Mesenchymal stem cell (in vitro differentiated cells and primary cell): ENCODE measurements at regions not wholly inside any gene's neighbourhood (a gene's known extent, or its start where the extent isn't known, plus 50 kb on each side); places are given as distances from the start of the nearest gene placed in this dataset.

Source experiments
- DNase-seq: peaks from one replicate; pipeline ENCODE4 v3.0.0-alpha.2; 2013
- H2AFZ ChIP-seq: one replicate; pipeline ENCODE4 v1.6.1; 2013; ENCODE audit warnings: low read depth, mild to moderate bottlenecking, control low read depth, inconsistent platforms, low read length, moderate library complexity
- H2AK5ac ChIP-seq: 2 replicates; pipeline ENCODE4 v1.6.1; 2013; ENCODE audit warnings: low read length, moderate library complexity, mild to moderate bottlenecking, inconsistent platforms; ENCODE audit not compliant: severe bottlenecking
- H2BK120ac ChIP-seq: one replicate; pipeline ENCODE4 v1.6.1; 2013; ENCODE audit warnings: low read depth, mild to moderate bottlenecking, inconsistent platforms, low read length, moderate library complexity
- H2BK12ac ChIP-seq, 2 experiments: one replicate each; pipeline ENCODE4 v1.6.1; 2013; ENCODE audit warnings: inconsistent platforms in 2 of 2, low read length in 2 of 2, mild to moderate bottlenecking in 2 of 2, moderate library complexity in 2 of 2, control low read depth in 1 of 2
- H2BK15ac ChIP-seq: one replicate; pipeline ENCODE4 v1.6.1; 2013; ENCODE audit warnings: mild to moderate bottlenecking, low read depth, inconsistent platforms; ENCODE audit not compliant: poor library complexity, severe bottlenecking
- H2BK5ac ChIP-seq: 2 replicates; pipeline ENCODE4 v1.6.1; 2013; ENCODE audit warnings: low read depth, mild to moderate bottlenecking, low read length, control low read depth, inconsistent platforms; ENCODE audit not compliant: poor library complexity, severe bottlenecking
- H3K14ac ChIP-seq, 2 experiments: one replicate each; pipeline ENCODE4 v1.6.1; 2013; ENCODE audit warnings: inconsistent platforms in 2 of 2, low read length in 2 of 2, control low read depth in 1 of 2, mild to moderate bottlenecking in 1 of 2, moderate library complexity in 1 of 2
- H3K18ac ChIP-seq, 2 experiments: one replicate each; pipeline ENCODE4 v1.6.1; 2013; ENCODE audit warnings: inconsistent platforms in 2 of 2, low read length in 2 of 2, control low read depth in 1 of 2, low read depth in 1 of 2, mild to moderate bottlenecking in 1 of 2
- H3K23ac ChIP-seq, 2 experiments: one replicate each; pipeline ENCODE4 v1.6.1; 2013; ENCODE audit warnings: inconsistent platforms in 2 of 2, low read length in 2 of 2, mild to moderate bottlenecking in 2 of 2, moderate library complexity in 2 of 2, control low read depth in 1 of 2
- H3K27ac ChIP-seq: 2 replicates; pipeline ENCODE4 v1.5.1; 2013; ENCODE audit warnings: mild to moderate bottlenecking, moderate library complexity, low read length, control low read depth, inconsistent platforms; ENCODE audit not compliant: poor library complexity, severe bottlenecking
- H3K27me3 ChIP-seq, 2 experiments: 2 replicates each; pipeline versions ENCODE4 v1.6.1 to v1.7.0; 2013; ENCODE audit warnings: low read length in 2 of 2, mild to moderate bottlenecking in 2 of 2, moderate library complexity in 2 of 2, control low read depth in 1 of 2, inconsistent platforms in 1 of 2; ENCODE audit not compliant: control insufficient read depth in 1 of 2, insufficient read depth in 1 of 2
- H3K36me3 ChIP-seq, 2 experiments: 2 replicates each; pipeline versions ENCODE4 v1.6.1 to v1.7.0; 2013; ENCODE audit warnings: low read length in 2 of 2, control low read depth in 1 of 2, inconsistent platforms in 1 of 2, low read depth in 1 of 2, mild to moderate bottlenecking in 1 of 2; ENCODE audit not compliant: insufficient read depth in 2 of 2, control insufficient read depth in 1 of 2
- H3K4ac ChIP-seq, 2 experiments: one replicate each; pipeline ENCODE4 v1.6.1; 2013; ENCODE audit warnings: inconsistent platforms in 2 of 2, low read length in 2 of 2, mild to moderate bottlenecking in 2 of 2, moderate library complexity in 2 of 2, control low read depth in 1 of 2, low read depth in 1 of 2
- H3K4me1 ChIP-seq: 2 replicates; pipeline ENCODE4 v1.6.1; 2013; ENCODE audit warnings: low read depth, low read length, control low read depth; ENCODE audit not compliant: control insufficient read depth, insufficient read depth
- H3K4me2 ChIP-seq: 2 replicates; pipeline ENCODE4 v1.6.1; 2013; ENCODE audit warnings: low read length, mild to moderate bottlenecking, inconsistent platforms; ENCODE audit not compliant: poor library complexity, severe bottlenecking
- H3K4me3 ChIP-seq, 2 experiments: 2 replicates each; pipeline versions ENCODE4 v1.5.1 to v1.7.0; 2013; ENCODE audit warnings: low read length in 2 of 2, mild to moderate bottlenecking in 2 of 2, control low read depth in 1 of 2, low read depth in 1 of 2; ENCODE audit not compliant: insufficient read depth in 1 of 2
- H3K79me1 ChIP-seq: replicated peaks from 2 replicates; pipeline ENCODE4 v1.6.1; 2013; ENCODE audit warnings: mild to moderate bottlenecking, control low read depth, low read length, inconsistent platforms; ENCODE audit not compliant: poor library complexity, severe bottlenecking
- H3K9ac ChIP-seq: 2 replicates; pipeline ENCODE4 v1.7.0; 2013; ENCODE audit warnings: mild to moderate bottlenecking, low read length, moderate library complexity
- H3K9me3 ChIP-seq: 2 replicates; pipeline ENCODE4 v1.7.0; 2013; ENCODE audit warnings: mild to moderate bottlenecking, low read length; ENCODE audit not compliant: control insufficient read depth
- H4K8ac ChIP-seq: one replicate; pipeline ENCODE4 v1.6.1; 2013; ENCODE audit warnings: inconsistent platforms, mild to moderate bottlenecking, low read length, moderate library complexity
- H4K91ac ChIP-seq: one replicate; pipeline ENCODE4 v1.6.1; 2013; ENCODE audit warnings: mild to moderate bottlenecking, low read length, inconsistent platforms
- WGBS: methylation state at CpG from one replicate; pipeline ENCODE4 v1.1.7; 2013; ENCODE audit warnings: mixed read lengths; 5-methylcytosine and 5-hydroxymethylcytosine counted together

- Histone ChIP-seq H3K4me2 (no peak overlapping the region), H3K18ac (no peak overlapping the region), H2BK12ac (no peak overlapping the region), H2BK5ac (no peak overlapping the region), H3K9ac (no peak overlapping the region), H2AFZ (no peak overlapping the region), H2BK15ac (no peak overlapping the region), H3K4me3 (no peak overlapping the region), H2BK120ac (no peak overlapping the region), H3K9me3 (peaks cover 3% of the 10 kb centered on the region), H3K4me1 (no peaks in the 10 kb centered on the region), H3K27ac (no peak overlapping the region), H2AK5ac (no peak overlapping the region), H3K4ac (no peak overlapping the region), H3K14ac (no peak overlapping the region), H4K8ac (no peak overlapping the region), H3K23ac (no peak overlapping the region), H3K27me3 (no peaks in the 10 kb centered on the region), H4K91ac (no peak overlapping the region), H3K36me3 (no peaks in the 10 kb centered on the region), H3K79me1 (no peaks in the 10 kb centered on the region)
- DNase-seq: no peak
- 100% methylated on average over 1 of the region's 4 CpGs for WGBS
Measured at GRCh38 chr10:121135512-121135911, 284.4 kb downstream of the WDR11 start.

GRCh38 chr10:121137533-121137932 lies 286.4 kb downstream of the WDR11 start:
- Histone ChIP-seq H3K14ac (no peak overlapping the region), H2BK15ac (no peak overlapping the region), H3K4me2 (no peak overlapping the region), H3K4me3 (no peak overlapping the region), H3K27me3 (no peaks in the 10 kb centered on the region), H3K23ac (no peak overlapping the region), H3K9ac (no peak overlapping the region), H4K91ac (no peak overlapping the region), H3K4me1 (no peaks in the 10 kb centered on the region), H3K18ac (no peak overlapping the region), H4K8ac (no peak overlapping the region), H3K79me1 (no peaks in the 10 kb centered on the region), H3K4ac (no peak overlapping the region), H2BK120ac (no peak overlapping the region), H3K9me3 (peaks cover 3% of the 10 kb centered on the region), H3K27ac (no peak overlapping the region), H2BK12ac (no peak overlapping the region), H2AK5ac (no peak overlapping the region), H2AFZ (no peak overlapping the region), H3K36me3 (no peaks in the 10 kb centered on the region), H2BK5ac (no peak overlapping the region)
- DNase-seq: no peak
- 100% methylated on average over 1 of the region's 1 CpG for WGBS

DNA sequence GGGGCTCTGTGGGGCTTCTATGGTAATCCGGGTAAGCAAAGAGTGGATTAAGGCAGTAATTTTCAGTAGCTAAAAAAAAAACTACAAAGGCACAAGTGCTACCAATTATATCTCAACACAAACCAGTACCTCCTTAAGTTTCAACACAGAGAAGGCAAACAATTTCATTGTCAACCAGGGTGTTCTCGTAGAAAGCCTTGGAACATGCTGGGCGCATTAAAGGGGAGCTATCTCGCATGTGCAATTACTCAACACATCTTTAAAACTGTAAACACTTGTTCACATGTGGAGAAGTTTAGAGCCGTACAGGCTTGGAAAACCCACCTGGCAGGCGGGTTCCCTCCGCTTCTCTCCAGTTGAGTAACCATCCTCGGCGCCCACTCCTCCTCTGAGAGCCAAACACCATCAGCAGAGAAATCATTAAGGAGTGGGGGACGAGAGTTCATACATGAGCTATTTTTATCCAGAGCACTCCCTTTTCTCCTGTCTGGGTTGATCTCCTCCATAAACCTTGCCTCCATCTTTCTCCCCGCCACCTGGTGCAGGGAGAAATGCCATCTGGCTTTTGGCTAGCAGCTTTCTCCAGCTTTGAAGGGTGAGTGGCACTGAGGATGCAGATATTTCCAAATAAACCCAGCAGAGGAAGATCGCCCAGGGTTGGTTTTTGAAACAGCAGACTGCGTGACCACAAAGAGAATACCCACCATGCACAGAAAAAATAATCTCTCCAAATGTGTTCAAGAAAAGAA lies 287.1 kb downstream of the WDR11 start:
- Histone ChIP-seq H3K9me3 (peaks cover 3% of the 10 kb centered on the region), H3K79me1 (no peaks in the 10 kb centered on the region), H3K23ac (no peak overlapping the region), H2AK5ac (no peak overlapping the region), H4K91ac (no peak overlapping the region), H2BK5ac (no peak overlapping the region), H3K36me3 (no peaks in the 10 kb centered on the region), H3K27ac (no peak overlapping the region), H2BK15ac (no peak overlapping the region), H3K14ac (no peak overlapping the region), H3K4me1 (no peaks in the 10 kb centered on the region), H3K4me3 (no peak overlapping the region), H3K9ac (no peak overlapping the region), H3K18ac (no peak overlapping the region), H4K8ac (no peak overlapping the region), H2AFZ (no peak overlapping the region), H3K27me3 (no peaks in the 10 kb centered on the region), H3K4ac (no peak overlapping the region), H3K4me2 (no peak overlapping the region), H2BK12ac (no peak overlapping the region), H2BK120ac (no peak overlapping the region)
- no peak for DNase-seq
- 81% methylated on average over 12 of the region's 13 CpGs for WGBS

DNA sequence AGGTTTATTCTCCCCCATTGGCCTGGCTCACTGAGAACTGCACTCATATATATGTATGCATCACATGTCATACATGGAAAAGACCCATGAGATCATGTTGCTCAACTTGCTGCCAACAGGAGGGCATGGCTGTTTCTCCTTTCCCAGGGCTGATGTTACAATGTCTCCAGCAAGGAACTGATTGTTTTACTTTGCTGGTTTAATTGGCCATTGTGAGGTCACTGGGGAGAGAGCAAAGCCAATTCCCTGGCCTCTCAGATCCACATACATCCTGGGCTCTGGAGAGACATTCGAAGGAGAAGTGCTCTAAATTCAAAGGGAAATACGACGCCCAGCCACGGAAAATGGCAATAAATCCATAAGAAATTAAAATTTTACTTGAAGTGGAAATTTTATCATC lies 287.8 kb downstream of the WDR11 start:
- H2BK12ac ChIP-seq: no peak overlapping the region
- H3K14ac ChIP-seq: no peak overlapping the region
- no peaks in the 10 kb centered on the region for H3K36me3 ChIP-seq
- no peak overlapping the region for H3K27ac ChIP-seq
- no peak for DNase-seq
- no peaks in the 10 kb centered on the region for H3K27me3 ChIP-seq
- no CpG with 5 or more reads among the region's 4 CpGs for WGBS
- no peak overlapping the region for H2BK120ac ChIP-seq
- H2AK5ac ChIP-seq: no peak overlapping the region
- no peak overlapping the region for H3K4ac ChIP-seq
- H3K4me3 ChIP-seq: no peak overlapping the region
- no peak overlapping the region for H3K23ac ChIP-seq
- no peaks in the 10 kb centered on the region for H3K4me1 ChIP-seq
- H3K18ac ChIP-seq: no peak overlapping the region
- H2BK5ac ChIP-seq: no peak overlapping the region
- H3K9ac ChIP-seq: no peak overlapping the region
- H3K79me1 ChIP-seq: no peaks in the 10 kb centered on the region
- no peak overlapping the region for H4K91ac ChIP-seq
- H4K8ac ChIP-seq: no peak overlapping the region
- H3K4me2 ChIP-seq: no peak overlapping the region
- no peak overlapping the region for H2AFZ ChIP-seq
- no peak overlapping the region for H2BK15ac ChIP-seq
- H3K9me3 ChIP-seq: peaks cover 5% of the 10 kb centered on the region
